ENCODE measurements at regions not wholly inside any gene's neighbourhood (a gene's known extent, or its start where the extent isn't known, plus 50 kb on each side); places are given as distances from the start of the nearest gene placed in this dataset.

GRCh38 chr10:8533462-8533861, 479.0 kb downstream of the GATA3 start:
- no peak for ATAC-seq

More at GRCh38 chr10:8533462-8533861, 479.0 kb downstream of the GATA3 start:
- no TSS peak for BruUV-seq (replicated peaks)
- intact Hi-C loops (cut with micrococcal nuclease): no loop called here
- no peak overlapping the region for H3K4me2 ChIP-seq (ENCODE audit: low read length)
- H3K4me1 ChIP-seq (ENCODE audit: control insufficient read depth in 1 of 2, insufficient read depth in 2 of 2, low read length in 2 of 2): no peaks in the 10 kb centered on the region
- H4K20me1 ChIP-seq (ENCODE audit: insufficient read depth): no peaks in the 10 kb centered on the region
- TF ChIP-seq CTCF (IDR thresholded peaks at IDR 0.05 in 2 of 3, conservative IDR thresholded peaks at IDR 0.05 in 1 of 3; ENCODE audit: borderline replicate concordance in 1 of 3, insufficient read depth in 1 of 3, low read depth in 2 of 3, low read length in 2 of 3) (no peak), YY1 (IDR thresholded peaks at IDR 0.05; ENCODE audit: extremely low read depth, insufficient replicate concordance, low read depth, low read length) (no peak), REST (IDR thresholded peaks at IDR 0.05; ENCODE audit: low read depth) (no peak), ELF1 (IDR thresholded peaks at IDR 0.05; ENCODE audit: borderline replicate concordance, low read depth) (no peak), ZFX (IDR thresholded peaks at IDR 0.05) (no peak), ATF3 (IDR thresholded peaks at IDR 0.05) (no peak), EZH2 (IDR thresholded peaks at IDR 0.05) (no peak), RAD21 (IDR thresholded peaks at IDR 0.05; ENCODE audit: low read depth) (no peak), ZBTB33 (IDR thresholded peaks at IDR 0.05; ENCODE audit: extremely low read depth, insufficient replicate concordance, low read length) (no peak), ZNF274 (IDR thresholded peaks at IDR 0.05; ENCODE audit: low read depth, low read length) (no peak), EGR1 (IDR thresholded peaks at IDR 0.05; ENCODE audit: low read depth) (no peak), POLR2A (IDR thresholded peaks at IDR 0.05; ENCODE audit: borderline replicate concordance, extremely low read depth, insufficient read depth, insufficient read length) (no peak), MAX (IDR thresholded peaks at IDR 0.05) (no peak), CEBPB (IDR thresholded peaks at IDR 0.05; ENCODE audit: low read depth) (no peak), JUND (IDR thresholded peaks at IDR 0.05) (no peak)
- H3K79me2 ChIP-seq (ENCODE audit: insufficient read depth, low read length): no peaks in the 10 kb centered on the region
- no peaks in the 10 kb centered on the region for H3K36me3 ChIP-seq (ENCODE audit: control insufficient read depth in 1 of 2, insufficient read depth in 2 of 2, low read length in 2 of 2)
- H2AFZ ChIP-seq (ENCODE audit: low read depth, low read length, poor library complexity, severe bottlenecking): no peak overlapping the region
- no peak for DNase-seq (ENCODE audit: low read depth, low spot score)
- no peaks in the 10 kb centered on the region for H3K9me2 ChIP-seq (ENCODE audit: insufficient read depth)
- H3K9me3 ChIP-seq (ENCODE audit: control insufficient read depth in 1 of 2, insufficient read depth in 1 of 2, low read depth in 1 of 2, low read length in 2 of 2): peaks cover 3 to 14% of the 10 kb centered on the region in 2 experiments; a peak in 1 of 4 replicates
- no peaks in the 10 kb centered on the region for H3K27me3 ChIP-seq (ENCODE audit: insufficient read depth, low read length)
- ChIA-PET POLR2A (no interaction called here), RAD21 (ENCODE audit: low non-redundant PET in 1 of 2, low total read pairs in 2 of 2, uncharacterized antibody in 2 of 2, unreplicated experiment in 2 of 2) (no interaction called here), CTCF (no interaction called here)
- no peak overlapping the region for H3K9ac ChIP-seq (ENCODE audit: low read length)
- H3K4me3 ChIP-seq (replicated peaks in 1 of 2; ENCODE audit: low read depth in 1 of 2, low read length in 2 of 2): no peak overlapping the region
- H3K27ac ChIP-seq (ENCODE audit: low read depth, low read length): no peak overlapping the region

All from HCT116 (cell line).